Heart left ventricle (tissue), 16 donors: ENCODE measurements at regions not wholly inside any gene's neighbourhood (a gene's known extent, or its start where the extent isn't known, plus 50 kb on each side); places are given as distances from the start of the nearest gene placed in this dataset.

ENCODE experiments used
- ATAC-seq, 4 donors: fragments of 200-7000 bp; cut with Tn5 transposase; one replicate each; pipeline ENCODE4 v1.9.1; 2020 to 2022; ENCODE audit warnings: moderate library complexity in 4 of 4, mild to moderate bottlenecking in 3 of 4, moderate number of reproducible peaks in 1 of 4
- DNase-seq, 5 donors: peaks; one replicate each; pipeline ENCODE4 v3.0.0-alpha.2; 2020
- H3K27ac ChIP-seq, 12 donors: fragments of 200-600 bp; sonication (generic) in 4 of 12; one replicate each; pipeline versions ENCODE4 v1.5.0 to v1.8.0; 2016 to 2022; ENCODE audit warnings: mild to moderate bottlenecking in 2 of 12
- H3K27me3 ChIP-seq, 9 donors: fragments of 200-600 bp; sonication (generic) in 2 of 9; one replicate each; pipeline versions ENCODE4 v1.5.1 to v1.8.0; 2016 to 2022; ENCODE audit warnings: mild to moderate bottlenecking in 3 of 9
- H3K36me3 ChIP-seq, 9 donors: fragments of 200-600 bp; sonication (generic) in 2 of 9; one replicate each; pipeline versions ENCODE4 v1.5.0 to v1.8.0; 2018 to 2022; ENCODE audit warnings: mild to moderate bottlenecking in 2 of 9
- H3K4me1 ChIP-seq, 12 donors: fragments of 200-600 bp; sonication (generic) in 4 of 12; one replicate each; pipeline versions ENCODE4 v1.5.0 to v1.8.0; 2016 to 2022; ENCODE audit warnings: mild to moderate bottlenecking in 3 of 12
- H3K4me3 ChIP-seq, 12 donors: fragments of 200-600 bp; sonication (generic) in 4 of 12; one replicate each; pipeline versions ENCODE4 v1.5.0 to v1.8.0; 2017 to 2022; ENCODE audit warnings: mild to moderate bottlenecking in 9 of 12, moderate library complexity in 4 of 12
- H3K9me3 ChIP-seq, 12 donors: fragments of 200-600 bp; sonication (generic) in 4 of 12; one replicate each; pipeline versions ENCODE4 v1.5.0 to v1.8.0; 2016 to 2022; ENCODE audit warnings: mild to moderate bottlenecking in 1 of 12
- POLR2A ChIP-seq, 2 donors: fragments of 450-650 bp; IDR thresholded peaks; one replicate each; pipeline ENCODE4 v1.6.1; 2017; ENCODE audit warnings: antibody characterized with exemption in 2 of 2, mild to moderate bottlenecking in 2 of 2, moderate library complexity in 2 of 2
- WGBS, 4 donors: extraction: QIAGEN DNeasy Blood & Tissue Kit in 2 of 4; methylation state at CpG; one replicate each; pipeline versions ENCODE4 v1.1.5 to v1.1.7; 2013 to 2018; 5-methylcytosine and 5-hydroxymethylcytosine counted together
- intact Hi-C, 10 donors: fragments of 100-400 bp; cut with DNase I; formaldehyde crosslinking; loops; one replicate each; pipeline versions ENCODE4 v1.11.1 to v1.14.2; 2022
- TF ChIP-seq, protein P1 (sequence below), 12 donors: fragments of 200-600 bp; sonication (generic) in 4 of 12; IDR thresholded peaks; one replicate each; pipeline versions ENCODE4 v1.5.0 to v1.8.0; 2018 to 2022; ENCODE audit warnings: antibody characterized with exemption in 12 of 12, mild to moderate bottlenecking in 5 of 12
- donor health status: ischemic (EF 13 %, LVEDD 7.1; RV severe dilation, severe dysfunction).
- donor health status: healthy with polysubstance abuse.
- donor health status: DM: no; HTN: yes; CAD: no.
- donor health status: DM: no; HTN: no; CAD: no.
- donor health status: ischemic (EF 25% LVEDD 6.9; RV normal size, moderate dysfunction).
- donor health status: ischemic (EF 25% LVEDD 5.7; RV mildly dilated, moderate dysfunction).
- donor health status: healthy.
- donor health status: DM: yes; HTN: yes; CAD: no.
- donor health status: ischemic (EF 35%, LVEDD 5.7; RV mildly dilated, moderate dysfunction).
- donor health status: nonischemic (EF 11% LVEDD 7.7; RV severe dilation, severe dysfunction).
- donor health status: DM: yes; HTN: yes; CAD: no.
- donor health status: PGD.
- donor health status: ischemic (EF 29% LVEDD 5.4; RV normal size, mild dysfunction).
- donor health status: nonischemic (EF 23%, LVEDD 6.1; RV moderate dilation, normal function).

DNA sequence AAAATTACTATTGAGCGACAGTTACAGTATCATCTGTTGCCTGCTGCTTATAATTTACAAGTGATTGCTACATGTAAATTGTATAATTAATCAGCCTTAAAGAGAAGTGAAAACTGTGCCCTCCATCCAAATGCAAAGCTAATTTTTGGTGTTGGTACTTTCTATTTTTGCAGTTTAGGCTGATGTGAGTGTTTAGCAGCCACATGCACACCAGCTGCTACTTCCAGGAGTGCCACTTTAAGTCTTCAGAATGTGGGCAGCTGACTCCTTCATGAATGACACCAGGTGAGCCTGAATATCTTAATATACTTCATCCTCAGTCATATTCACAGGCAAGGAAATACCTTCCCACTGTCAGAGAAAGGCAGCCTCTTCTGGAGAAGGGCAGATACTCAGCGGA, 149.8 kb upstream of the RASGEF1B start:
- no peaks in the 10 kb centered on the region for H3K4me1 ChIP-seq
- 46 to 50% (median 49%) methylated on average over 2 of the region's 2 CpGs for WGBS, 4 donors
- TF ChIP-seq, protein P1, sequence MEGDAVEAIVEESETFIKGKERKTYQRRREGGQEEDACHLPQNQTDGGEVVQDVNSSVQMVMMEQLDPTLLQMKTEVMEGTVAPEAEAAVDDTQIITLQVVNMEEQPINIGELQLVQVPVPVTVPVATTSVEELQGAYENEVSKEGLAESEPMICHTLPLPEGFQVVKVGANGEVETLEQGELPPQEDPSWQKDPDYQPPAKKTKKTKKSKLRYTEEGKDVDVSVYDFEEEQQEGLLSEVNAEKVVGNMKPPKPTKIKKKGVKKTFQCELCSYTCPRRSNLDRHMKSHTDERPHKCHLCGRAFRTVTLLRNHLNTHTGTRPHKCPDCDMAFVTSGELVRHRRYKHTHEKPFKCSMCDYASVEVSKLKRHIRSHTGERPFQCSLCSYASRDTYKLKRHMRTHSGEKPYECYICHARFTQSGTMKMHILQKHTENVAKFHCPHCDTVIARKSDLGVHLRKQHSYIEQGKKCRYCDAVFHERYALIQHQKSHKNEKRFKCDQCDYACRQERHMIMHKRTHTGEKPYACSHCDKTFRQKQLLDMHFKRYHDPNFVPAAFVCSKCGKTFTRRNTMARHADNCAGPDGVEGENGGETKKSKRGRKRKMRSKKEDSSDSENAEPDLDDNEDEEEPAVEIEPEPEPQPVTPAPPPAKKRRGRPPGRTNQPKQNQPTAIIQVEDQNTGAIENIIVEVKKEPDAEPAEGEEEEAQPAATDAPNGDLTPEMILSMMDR (IDR thresholded peaks at IDR 0.05), result no peak
- TF ChIP-seq POLR2A (IDR thresholded peaks at IDR 0.05), result no peak
- intact Hi-C loops, result no loop called here
- no peaks in the 10 kb centered on the region for H3K9me3 ChIP-seq
- ATAC-seq (no peak), DNase-seq (no peak)
- no peaks in the 10 kb centered on the region for H3K36me3 ChIP-seq
- H3K4me3 ChIP-seq, result no peak overlapping the region
- no peaks in the 10 kb centered on the region for H3K27me3 ChIP-seq
- H3K27ac ChIP-seq, result no peak overlapping the region

DNA sequence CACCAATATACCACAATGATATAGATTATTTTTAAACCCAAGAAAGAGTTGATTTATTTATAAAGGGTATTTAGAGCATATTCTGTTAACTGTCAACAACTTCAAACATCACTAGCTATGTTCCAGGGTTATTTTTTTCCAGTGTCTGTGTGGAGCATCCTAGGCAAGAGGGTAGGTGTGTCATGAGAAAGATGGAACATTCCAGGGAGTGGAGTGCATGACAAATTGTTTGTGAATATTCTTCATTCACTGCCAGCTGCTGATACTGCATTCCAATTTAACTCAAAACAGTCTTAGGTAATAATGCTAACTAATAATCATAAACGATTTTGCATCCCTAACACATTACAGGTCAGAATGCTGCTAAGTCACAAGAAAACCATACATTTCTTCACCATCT, 148.7 kb upstream of the RASGEF1B start:
- H3K27me3 ChIP-seq, result no peaks in the 10 kb centered on the region
- WGBS, 4 donors, result 71 to 92% (median 87%) methylated on average over 1 of the region's 1 CpG
- DNase-seq, result no peak
- no peak for ATAC-seq
- intact Hi-C loops, result no loop called here
- TF ChIP-seq POLR2A (IDR thresholded peaks at IDR 0.05), result no peak
- TF ChIP-seq, protein P1 (IDR thresholded peaks at IDR 0.05), result no peak
- no peak overlapping the region for H3K27ac ChIP-seq
- H3K4me1 ChIP-seq, result no peaks in the 10 kb centered on the region
- H3K4me3 ChIP-seq, result no peak overlapping the region
- no peaks in the 10 kb centered on the region for H3K36me3 ChIP-seq
- H3K9me3 ChIP-seq, result no peaks in the 10 kb centered on the region

DNA sequence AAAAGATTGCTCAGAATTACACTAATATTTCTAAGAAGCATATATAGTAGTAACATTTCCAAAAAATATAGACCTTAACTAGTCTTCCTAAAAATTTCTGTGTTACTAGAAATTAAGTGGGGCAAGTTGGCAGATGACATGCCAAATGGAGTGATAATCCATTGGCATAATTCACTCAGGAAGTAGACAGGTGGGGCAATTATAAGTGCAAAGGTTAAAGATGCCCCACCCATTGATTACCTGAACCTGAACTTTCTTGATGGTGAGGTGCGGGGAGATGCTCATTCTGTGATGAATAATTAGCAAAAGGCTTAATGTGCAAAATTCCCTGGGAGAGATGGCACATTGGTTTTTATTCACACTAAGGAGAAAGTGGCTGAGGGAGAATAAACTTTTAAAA, 145.8 kb upstream of the RASGEF1B start:
- Histone ChIP-seq H3K27ac (no peak overlapping the region), H3K9me3 (no peaks in the 10 kb centered on the region), H3K27me3 (no peaks in the 10 kb centered on the region), H3K4me1 (no peaks in the 10 kb centered on the region), H3K36me3 (no peaks in the 10 kb centered on the region), H3K4me3 (no peak overlapping the region)
- whole genome bisulfite sequencing, 4 donors, result 83 to 97% (median 92%) methylated on average over 1 of the region's 1 CpG
- ATAC-seq (no peak), DNase-seq (no peak)
- TF ChIP-seq POLR2A (IDR thresholded peaks at IDR 0.05), result no peak
- TF ChIP-seq, protein P1 (IDR thresholded peaks at IDR 0.05), result no peak
- intact Hi-C loops, result no loop called here

DNA sequence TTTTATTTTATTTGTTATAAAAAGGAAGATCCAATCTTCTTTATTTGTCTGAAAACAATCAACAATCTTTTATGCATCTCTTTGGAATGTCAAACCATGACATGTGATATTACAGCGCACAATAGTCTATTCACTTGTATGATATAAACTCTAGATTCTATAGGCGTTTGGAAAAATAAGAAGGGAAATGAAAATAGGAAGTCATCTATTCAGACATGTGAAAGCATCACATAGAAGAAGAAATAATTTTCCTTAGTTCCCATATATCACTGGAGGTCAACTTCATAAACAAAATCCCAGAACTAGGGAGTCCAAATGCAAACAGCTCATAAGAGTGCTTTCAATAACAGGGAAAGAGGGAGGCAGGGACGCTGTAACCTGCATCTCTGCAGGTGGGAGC, 139.5 kb upstream of the RASGEF1B start:
- no peak for ATAC-seq
- TF ChIP-seq, protein P1 (IDR thresholded peaks at IDR 0.05), result no peak
- no peak for TF ChIP-seq POLR2A (IDR thresholded peaks at IDR 0.05)
- WGBS, 4 donors, result 83 to 90% (median 85%) methylated on average over 3 of the region's 3 CpGs

More for the DNA sequence above, 139.5 kb upstream of the RASGEF1B start:
- DNase-seq, result no peak
- H3K9me3 ChIP-seq, result no peaks in the 10 kb centered on the region
- no peaks in the 10 kb centered on the region for H3K27me3 ChIP-seq
- H3K27ac ChIP-seq, result no peak overlapping the region
- no peak overlapping the region for H3K4me3 ChIP-seq
- intact Hi-C loops, result no loop called here
- H3K36me3 ChIP-seq, result no peaks in the 10 kb centered on the region
- H3K4me1 ChIP-seq, result peaks cover 0 to 24% (median 1%) of the 10 kb centered on the region in 12 donors
